H7 (cell line): ENCODE measurements at regions not wholly inside any gene's neighbourhood (a gene's known extent, or its start where the extent isn't known, plus 50 kb on each side); places are given as distances from the start of the nearest gene placed in this dataset.
"Not testable (repeated sequence)": the region's sequence is repeated elsewhere in the genome, so short reads cannot be mapped to it uniquely, and the experiment has no call there.

Experiments used
- DNase-seq: peaks from one replicate; pipeline ENCODE4 v3.0.0; 2012
- H3K27me3 ChIP-seq: 2 replicates; pipeline ENCODE4 v1.6.0; 2011; ENCODE audit warnings: mild to moderate bottlenecking, low read length; ENCODE audit not compliant: control insufficient read depth, insufficient read depth
- H3K36me3 ChIP-seq: replicated peaks from 2 replicates; pipeline ENCODE4 v1.5.1; 2011; ENCODE audit warnings: low read length; ENCODE audit not compliant: control insufficient read depth, insufficient read depth
- H3K4me3 ChIP-seq: 2 replicates; pipeline ENCODE4 v1.5.1; 2011; ENCODE audit warnings: low read depth, mild to moderate bottlenecking, control low read depth, low read length, moderate library complexity; ENCODE audit not compliant: insufficient read depth

DNA sequence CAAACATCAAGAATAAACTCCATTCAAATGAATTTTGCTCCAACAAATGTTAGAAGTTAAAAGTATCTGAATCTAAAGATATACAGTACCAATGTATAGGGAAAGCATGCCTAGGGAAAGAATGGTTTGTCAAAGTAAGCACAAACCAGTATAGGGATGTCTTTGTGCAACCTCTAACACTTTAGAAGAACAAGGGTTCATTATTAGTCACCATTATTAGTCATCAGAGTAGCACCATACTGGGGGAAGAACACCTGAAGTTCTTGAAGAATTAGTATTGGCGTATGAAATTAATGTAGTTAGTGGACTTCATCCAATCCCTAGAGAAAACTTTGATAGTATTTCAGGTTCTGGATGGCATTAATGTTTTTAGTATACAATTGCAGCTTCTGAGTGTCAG, 943.7 kb downstream of the METTL15 start:
- Histone ChIP-seq H3K36me3 (no peaks in the 10 kb centered on the region), H3K4me3 (no peak overlapping the region), H3K27me3 (no peaks in the 10 kb centered on the region)
- no peak for DNase-seq

DNA sequence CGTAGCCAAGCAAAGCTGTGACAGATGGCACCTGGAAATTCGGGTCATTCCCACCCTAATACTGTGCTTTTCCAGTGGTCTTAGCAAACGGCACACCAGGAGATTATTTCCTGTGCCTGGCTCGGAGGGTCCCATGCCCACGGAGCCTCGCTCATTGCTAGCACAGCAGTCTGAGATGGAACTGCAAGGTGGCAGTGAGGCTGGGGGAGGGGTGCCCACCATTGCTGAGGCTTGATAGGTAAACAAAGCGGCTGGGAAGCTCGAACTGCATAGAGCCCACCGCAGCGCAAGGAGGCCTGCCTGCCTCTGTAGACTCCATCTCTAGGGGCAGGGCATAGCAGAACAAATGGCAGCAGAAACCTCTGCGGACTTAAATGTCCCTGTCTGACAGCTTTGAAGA, 942.8 kb downstream of the METTL15 start:
- not testable (repeated sequence) for H3K27me3 ChIP-seq, H3K4me3 ChIP-seq, DNase-seq, H3K36me3 ChIP-seq

DNA sequence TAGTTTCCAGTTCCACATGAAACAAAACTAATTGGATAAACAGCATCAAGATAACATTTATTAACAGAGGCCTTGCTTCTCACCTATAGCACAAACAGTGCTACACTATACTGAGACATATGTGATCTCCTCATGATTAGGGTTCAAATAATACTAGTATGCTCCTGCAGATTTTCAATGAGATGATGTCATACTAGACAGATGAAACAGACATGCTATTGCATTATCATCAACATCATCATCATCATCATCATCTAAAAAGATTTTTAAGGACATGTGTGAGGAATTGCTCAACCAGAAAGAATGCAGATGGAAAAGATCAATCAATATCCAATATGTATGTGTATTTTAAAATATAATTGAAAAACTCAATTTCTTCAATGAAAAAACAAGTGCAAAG, 932.3 kb downstream of the METTL15 start:
- H3K4me3 ChIP-seq, result no peak overlapping the region
- H3K36me3 ChIP-seq, result no peaks in the 10 kb centered on the region
- no peak for DNase-seq
- no peaks in the 10 kb centered on the region for H3K27me3 ChIP-seq

DNA sequence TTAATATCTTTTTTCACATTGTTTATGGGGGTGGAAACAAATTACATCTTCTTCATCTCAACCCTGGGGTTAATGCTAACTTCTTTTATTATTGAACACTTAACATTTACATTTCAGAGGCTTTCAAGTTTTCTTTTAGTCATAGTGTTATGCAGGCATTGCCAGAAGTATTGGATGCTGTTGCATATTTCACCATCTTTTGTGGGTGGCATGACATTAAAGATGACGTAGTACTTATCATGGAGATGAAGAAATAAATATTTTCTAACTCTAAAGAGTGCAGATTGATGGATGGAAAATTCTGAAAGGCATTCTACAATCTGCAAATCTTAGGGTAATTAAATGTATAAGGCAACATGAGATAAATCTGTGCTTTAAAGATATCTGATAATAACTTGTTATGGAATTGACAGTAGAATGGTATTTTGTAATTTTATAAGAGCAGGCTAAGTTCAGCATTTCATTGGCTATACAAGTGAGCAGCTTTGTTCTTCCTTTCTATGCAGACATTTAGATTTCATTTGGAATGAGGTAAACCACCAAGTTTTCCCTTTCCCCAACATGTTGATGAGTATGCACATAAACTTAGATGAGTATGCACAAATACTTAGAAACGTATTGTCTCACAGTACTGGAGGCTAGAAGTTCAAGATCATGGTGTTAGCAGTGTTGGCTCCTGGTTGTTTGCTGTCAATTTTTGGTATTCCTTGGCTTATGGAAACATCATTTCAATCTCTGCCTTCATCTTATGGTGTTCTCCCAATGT, 924.4 kb downstream of the METTL15 start:
- no peak overlapping the region for H3K4me3 ChIP-seq

DNA sequence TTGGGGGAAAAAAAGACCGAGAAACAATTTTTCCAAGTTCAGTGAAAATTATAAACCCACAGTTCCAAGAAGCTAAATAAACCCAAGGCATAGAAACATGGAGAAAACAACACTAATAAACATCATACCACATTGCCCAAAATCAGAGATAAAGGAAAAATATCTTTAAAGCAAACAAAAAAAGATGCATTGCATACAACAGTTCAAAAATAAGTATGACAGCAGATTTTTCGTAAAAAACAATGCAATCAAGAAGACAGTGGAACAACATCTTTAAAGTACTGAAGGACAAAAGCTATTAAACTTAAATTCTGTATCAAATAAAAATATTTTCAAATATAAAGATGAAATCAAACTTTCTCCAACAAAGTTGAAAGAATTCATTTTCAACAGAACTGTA, 921.3 kb downstream of the METTL15 start:
- H3K27me3 ChIP-seq, result no peaks in the 10 kb centered on the region
- no peak overlapping the region for H3K4me3 ChIP-seq
- no peaks in the 10 kb centered on the region for H3K36me3 ChIP-seq
- DNase-seq, result no peak

More for the DNA sequence above, 924.4 kb downstream of the METTL15 start:
- no peak for DNase-seq
- no peaks in the 10 kb centered on the region for H3K36me3 ChIP-seq
- no peaks in the 10 kb centered on the region for H3K27me3 ChIP-seq

DNA sequence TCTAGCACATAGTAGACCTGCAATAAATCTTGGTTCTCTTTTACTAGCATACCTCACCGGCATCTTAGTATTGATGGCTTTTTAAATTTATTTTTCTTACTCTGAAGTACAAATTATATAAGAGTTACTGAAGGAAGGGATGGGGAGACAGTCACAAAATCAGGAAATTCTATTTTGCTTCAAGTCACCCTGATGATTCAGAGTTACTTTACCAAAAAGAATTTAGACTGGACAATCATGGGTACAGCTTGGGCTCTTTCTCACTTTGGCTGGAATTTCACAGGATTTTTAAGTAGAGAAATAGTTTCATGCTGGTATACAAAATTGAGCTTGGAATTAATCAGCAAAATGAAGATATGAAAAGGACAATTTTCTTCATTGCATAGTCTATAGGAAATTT, 919.2 kb downstream of the METTL15 start:
- Histone ChIP-seq H3K27me3 (no peaks in the 10 kb centered on the region), H3K36me3 (no peaks in the 10 kb centered on the region), H3K4me3 (no peak overlapping the region)
- no peak for DNase-seq

DNA sequence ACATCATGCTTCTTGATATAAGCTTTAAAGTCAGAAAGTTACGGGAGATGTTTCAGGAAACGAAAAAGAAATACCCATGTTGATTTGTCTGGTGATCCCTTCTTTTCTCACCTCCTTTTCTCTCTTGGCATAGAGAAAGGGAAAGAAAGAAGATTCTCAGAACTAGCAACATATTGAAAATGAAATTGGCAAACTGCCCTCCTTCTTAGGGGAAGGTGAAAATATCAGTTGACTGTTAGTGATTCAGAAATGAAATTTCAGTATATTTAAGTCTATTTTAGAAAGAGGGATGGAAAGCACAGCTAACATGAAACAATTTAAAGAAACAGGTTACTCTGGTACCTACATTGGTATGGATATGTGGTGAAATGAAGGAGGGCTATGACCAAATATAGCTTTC, 918.1 kb downstream of the METTL15 start:
- no peak overlapping the region for H3K4me3 ChIP-seq
- no peaks in the 10 kb centered on the region for H3K27me3 ChIP-seq
- no peak for DNase-seq
- H3K36me3 ChIP-seq, result no peaks in the 10 kb centered on the region

DNA sequence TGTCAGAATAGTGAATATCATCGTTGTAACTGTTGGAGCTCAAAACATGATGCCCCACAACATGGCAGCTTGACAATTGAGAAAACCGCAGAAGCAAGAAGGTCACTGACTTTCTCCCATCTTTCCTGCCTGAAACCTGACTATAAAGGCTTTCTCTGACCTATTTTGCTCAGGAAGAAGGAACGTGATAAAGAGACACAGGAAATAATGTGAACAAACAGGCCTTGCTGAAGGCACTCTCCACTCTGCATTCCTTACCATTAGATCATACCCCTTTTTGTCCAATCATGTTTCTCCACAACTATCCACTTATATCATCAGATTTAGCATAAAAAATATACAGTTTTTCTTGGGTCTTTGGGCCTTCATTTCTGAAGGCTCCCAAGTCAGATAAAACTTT, 916.8 kb downstream of the METTL15 start:
- no peaks in the 10 kb centered on the region for H3K36me3 ChIP-seq
- no peak for DNase-seq
- H3K4me3 ChIP-seq, result no peak overlapping the region
- H3K27me3 ChIP-seq, result no peaks in the 10 kb centered on the region

DNA sequence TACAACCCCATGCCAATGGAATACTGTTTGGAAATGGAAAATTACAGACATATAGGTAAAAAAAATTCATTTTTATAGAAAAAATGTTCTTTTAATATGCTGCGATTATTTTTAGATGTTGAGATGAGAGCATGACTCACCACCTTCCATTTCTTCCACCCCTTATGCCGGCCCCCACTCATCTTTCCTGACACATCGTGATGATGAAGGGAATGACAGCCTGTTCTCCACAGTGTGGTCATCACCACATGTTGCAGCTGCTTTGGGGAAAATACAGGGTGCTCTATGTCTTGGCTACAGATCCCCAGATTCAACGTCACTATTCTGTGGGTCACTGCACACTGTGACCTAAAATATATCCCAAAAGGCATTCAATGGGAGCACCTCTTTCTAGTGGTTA, 916.2 kb downstream of the METTL15 start:
- Histone ChIP-seq H3K4me3 (no peak overlapping the region), H3K36me3 (no peaks in the 10 kb centered on the region), H3K27me3 (no peaks in the 10 kb centered on the region)
- DNase-seq, result no peak

DNA sequence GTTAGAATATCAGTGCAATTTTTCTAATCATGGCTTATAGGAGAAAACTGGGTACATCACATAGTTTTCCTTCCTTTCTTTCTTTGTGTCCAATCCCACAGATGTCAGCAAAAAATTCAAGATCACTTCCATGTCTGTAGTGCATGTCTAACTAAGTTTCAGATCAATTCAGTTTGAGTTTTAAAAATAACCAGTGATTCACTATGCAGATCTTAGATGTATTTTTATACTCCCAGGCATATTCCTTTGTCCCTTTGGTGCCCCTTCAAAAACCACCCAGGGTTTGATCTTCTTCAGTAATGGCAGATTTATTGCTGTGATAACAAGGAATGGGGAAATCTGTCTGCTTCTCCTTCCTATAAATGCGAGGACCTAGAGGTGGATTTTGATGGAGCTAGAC, 915.6 kb downstream of the METTL15 start:
- DNase-seq, result no peak
- Histone ChIP-seq H3K36me3 (no peaks in the 10 kb centered on the region), H3K4me3 (no peak overlapping the region), H3K27me3 (no peaks in the 10 kb centered on the region)

DNA sequence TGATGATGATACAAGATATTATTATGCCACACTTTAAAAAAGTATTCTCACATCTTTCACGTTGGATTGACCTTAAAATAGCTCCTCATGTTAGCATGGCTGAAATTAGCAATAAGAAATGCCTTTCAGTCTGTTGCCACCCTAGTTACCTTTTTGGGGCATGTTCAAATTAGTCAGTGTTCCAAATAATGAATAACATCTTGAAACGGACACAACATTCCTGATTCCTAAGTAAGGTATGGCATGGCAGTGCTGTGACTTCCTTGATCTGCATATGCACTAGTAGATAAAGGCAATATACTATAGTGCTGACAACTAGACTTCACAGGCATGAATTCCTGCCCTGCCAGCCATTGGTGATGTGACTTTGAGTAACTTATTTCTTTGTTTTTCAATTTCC, 914.5 kb downstream of the METTL15 start:
- no peak for DNase-seq
- no peaks in the 10 kb centered on the region for H3K36me3 ChIP-seq
- no peak overlapping the region for H3K4me3 ChIP-seq
- H3K27me3 ChIP-seq, result no peaks in the 10 kb centered on the region

DNA sequence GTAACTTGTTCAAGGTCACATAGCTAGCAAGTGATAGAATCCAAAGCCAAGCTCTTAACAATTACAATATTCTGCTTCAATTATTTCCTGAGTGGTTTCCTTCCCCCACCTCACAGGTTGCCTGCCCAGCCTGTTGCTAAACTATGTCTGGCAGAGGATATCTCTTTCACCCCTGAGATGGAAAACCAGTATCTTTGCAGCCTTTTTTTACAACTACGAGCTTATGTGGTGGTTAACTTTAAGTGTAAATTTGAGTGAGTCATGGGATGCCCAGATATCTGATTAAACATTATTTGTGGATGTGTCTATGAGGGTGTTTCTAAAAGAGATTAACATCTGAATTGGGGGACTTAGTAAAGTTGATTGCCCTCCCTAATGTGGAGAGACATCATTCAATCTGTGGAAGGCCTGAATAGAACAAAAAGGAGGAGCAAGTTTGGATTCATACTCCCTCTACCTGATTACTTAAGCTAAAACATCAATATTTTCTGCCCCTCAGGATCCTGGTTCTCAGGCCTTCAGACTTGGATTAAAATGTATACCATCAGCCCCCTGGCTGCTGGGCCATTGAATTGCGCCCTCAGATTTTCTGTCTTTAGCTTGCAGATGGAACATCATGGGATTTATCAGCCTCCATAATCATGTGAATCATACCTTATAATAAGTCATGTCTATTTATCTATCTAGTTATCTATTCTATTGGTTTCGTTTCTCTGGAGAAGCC, 911.9 kb downstream of the METTL15 start:
- Histone ChIP-seq H3K4me3 (no peak overlapping the region), H3K27me3 (no peaks in the 10 kb centered on the region), H3K36me3 (no peaks in the 10 kb centered on the region)
- DNase-seq, result peak; percentile 1

DNA sequence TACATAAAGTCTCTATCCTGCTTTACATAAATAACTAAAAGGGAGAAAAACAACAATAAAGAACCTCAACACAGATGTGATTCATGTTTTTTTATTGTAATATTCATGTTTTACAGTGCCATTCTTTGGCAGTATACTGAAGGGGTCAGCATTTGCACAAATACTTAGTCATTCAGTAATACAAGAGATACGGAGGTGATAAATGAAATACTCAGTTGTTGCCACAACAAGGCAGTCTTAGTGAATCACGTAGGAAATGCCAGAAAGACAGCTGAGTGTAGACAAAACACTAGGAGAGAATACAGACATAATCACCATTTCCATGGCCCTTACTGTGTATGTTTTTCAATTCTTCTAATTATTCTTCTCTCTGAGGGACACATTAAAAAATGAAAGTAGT, 910.4 kb downstream of the METTL15 start:
- Histone ChIP-seq H3K27me3 (no peaks in the 10 kb centered on the region), H3K36me3 (no peaks in the 10 kb centered on the region), H3K4me3 (no peak overlapping the region)
- no peak for DNase-seq

DNA sequence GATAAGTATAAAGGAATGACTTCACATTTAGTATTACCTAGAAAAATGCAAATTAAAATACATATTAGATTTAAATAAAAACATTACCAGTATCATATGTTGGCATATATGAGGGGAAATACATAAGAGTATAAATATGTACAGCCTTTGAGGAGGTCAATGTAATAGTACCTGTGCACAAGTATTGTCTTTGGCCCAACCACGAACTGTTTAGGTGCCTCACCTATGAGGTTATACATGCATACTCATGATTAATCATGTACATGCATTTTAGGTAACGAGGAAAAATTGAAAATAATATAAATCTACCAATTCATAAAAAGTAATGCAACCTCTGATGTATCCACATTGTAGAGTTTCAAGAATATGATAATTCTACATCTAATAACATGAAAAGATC, 909.8 kb downstream of the METTL15 start:
- no peaks in the 10 kb centered on the region for H3K27me3 ChIP-seq
- no peak overlapping the region for H3K4me3 ChIP-seq
- H3K36me3 ChIP-seq, result no peaks in the 10 kb centered on the region
- no peak for DNase-seq

DNA sequence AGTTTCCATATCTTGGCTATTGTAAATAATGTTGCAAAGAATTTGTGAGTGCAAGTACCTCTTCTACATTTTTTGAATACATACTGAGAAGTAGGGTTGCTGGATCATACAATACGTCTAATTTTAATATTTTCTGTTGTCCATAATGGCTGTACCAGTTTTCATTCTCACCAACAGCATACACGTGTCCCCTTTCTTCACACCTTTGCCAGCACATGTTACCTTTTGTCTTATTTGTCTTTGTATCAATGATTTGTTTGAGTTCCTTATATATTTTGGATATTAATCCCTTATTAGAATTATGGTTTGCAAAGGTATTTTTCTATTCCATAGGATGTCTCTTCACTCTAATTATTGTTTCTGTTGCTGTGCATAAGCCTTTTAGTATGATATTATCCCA, 904.3 kb downstream of the METTL15 start:
- Histone ChIP-seq H3K27me3 (no peaks in the 10 kb centered on the region), H3K4me3 (no peak overlapping the region), H3K36me3 (no peaks in the 10 kb centered on the region)
- DNase-seq, result no peak
